ENCODE measurements at regions not wholly inside any gene's neighbourhood (a gene's known extent, or its start where the extent isn't known, plus 50 kb on each side); places are given as distances from the start of the nearest gene placed in this dataset.

DNA sequence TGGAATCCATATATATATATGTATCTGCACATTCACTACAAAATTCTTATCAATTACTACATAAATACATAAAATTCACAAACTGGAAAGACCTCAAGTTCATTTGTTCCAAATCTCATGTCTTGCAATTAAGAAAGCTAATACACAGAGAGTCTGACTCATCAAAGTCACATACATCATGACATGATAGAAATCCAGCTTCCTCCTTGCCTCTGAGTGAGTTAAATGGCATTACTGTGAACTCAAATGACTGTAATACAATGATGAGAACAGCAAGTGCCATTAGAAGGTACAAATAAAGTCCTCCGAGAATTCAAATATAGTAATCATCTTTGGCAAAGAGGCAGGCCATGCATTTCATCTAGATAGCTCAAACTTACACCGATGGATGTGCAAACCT lies 55.1 kb upstream of the AGTR1 start:
- TF ChIP-seq, protein P1, sequence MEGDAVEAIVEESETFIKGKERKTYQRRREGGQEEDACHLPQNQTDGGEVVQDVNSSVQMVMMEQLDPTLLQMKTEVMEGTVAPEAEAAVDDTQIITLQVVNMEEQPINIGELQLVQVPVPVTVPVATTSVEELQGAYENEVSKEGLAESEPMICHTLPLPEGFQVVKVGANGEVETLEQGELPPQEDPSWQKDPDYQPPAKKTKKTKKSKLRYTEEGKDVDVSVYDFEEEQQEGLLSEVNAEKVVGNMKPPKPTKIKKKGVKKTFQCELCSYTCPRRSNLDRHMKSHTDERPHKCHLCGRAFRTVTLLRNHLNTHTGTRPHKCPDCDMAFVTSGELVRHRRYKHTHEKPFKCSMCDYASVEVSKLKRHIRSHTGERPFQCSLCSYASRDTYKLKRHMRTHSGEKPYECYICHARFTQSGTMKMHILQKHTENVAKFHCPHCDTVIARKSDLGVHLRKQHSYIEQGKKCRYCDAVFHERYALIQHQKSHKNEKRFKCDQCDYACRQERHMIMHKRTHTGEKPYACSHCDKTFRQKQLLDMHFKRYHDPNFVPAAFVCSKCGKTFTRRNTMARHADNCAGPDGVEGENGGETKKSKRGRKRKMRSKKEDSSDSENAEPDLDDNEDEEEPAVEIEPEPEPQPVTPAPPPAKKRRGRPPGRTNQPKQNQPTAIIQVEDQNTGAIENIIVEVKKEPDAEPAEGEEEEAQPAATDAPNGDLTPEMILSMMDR (optimal IDR thresholded peaks at IDR 0.05 in 1 of 3, IDR thresholded peaks at IDR 0.05 in 1 of 3, conservative IDR thresholded peaks at IDR 0.05 in 1 of 3; ENCODE audit: extremely low read depth in 1 of 3, insufficient read depth in 2 of 3, low read length in 3 of 3) = no peak
- TF ChIP-seq EZH2 (IDR thresholded peaks at IDR 0.05; ENCODE audit: low read length) = no peak

All from keratinocyte (primary cell).